Keratinocyte (primary cell): ENCODE measurements at regions not wholly inside any gene's neighbourhood (a gene's known extent, or its start where the extent isn't known, plus 50 kb on each side); places are given as distances from the start of the nearest gene placed in this dataset.

Experiments used
- DNase-seq: peaks from one replicate; pipeline ENCODE4 v3.0.0-alpha.2; 2011; ENCODE audit warnings: low read depth, missing footprints, low spot score
- FAIRE-seq: peaks from 2 replicates; lab custom pipeline; 2011; peaks lifted over from hg19 to GRCh38; lab: Jason Lieb, UNC
- H2AFZ ChIP-seq: 2 replicates; pipeline ENCODE4 v1.6.0; 2012; ENCODE audit warnings: low read length, control low read depth, inconsistent platforms; ENCODE audit not compliant: control insufficient read depth
- H3K27ac ChIP-seq: 2 replicates; pipeline ENCODE4 v1.5.1; 2011; ENCODE audit warnings: low read length; ENCODE audit not compliant: control insufficient read depth, insufficient read depth
- H3K27me3 ChIP-seq: 3 replicates; pipeline ENCODE4 v1.6.0; 2011; ENCODE audit warnings: low read length; ENCODE audit not compliant: control insufficient read depth, insufficient read depth; ENCODE audit errors: extremely low read depth
- H3K36me3 ChIP-seq, 2 experiments: 2 replicates in 1 of 2; 3 replicates in 1 of 2; pipeline ENCODE4 v1.5.1; 2011; ENCODE audit warnings: low read length in 2 of 2, mild to moderate bottlenecking in 1 of 2; ENCODE audit not compliant: control insufficient read depth in 2 of 2, insufficient read depth in 2 of 2; ENCODE audit errors: extremely low read depth in 1 of 2
- H3K4me1 ChIP-seq: 3 replicates; pipeline ENCODE4 v1.5.1; 2011; ENCODE audit warnings: low read length; ENCODE audit not compliant: control insufficient read depth, insufficient read depth; ENCODE audit errors: extremely low read depth
- H3K4me2 ChIP-seq: 3 replicates; pipeline ENCODE4 v1.6.0; 2011; ENCODE audit warnings: low read depth, low read length; ENCODE audit not compliant: control insufficient read depth, insufficient read depth; ENCODE audit errors: extremely low read depth
- H3K4me3 ChIP-seq, 3 experiments: fragments of 200-600 bp in 1 of 3; sonication (generic) in 1 of 3; 2 replicates in 2 of 3; 3 replicates in 1 of 3; pipeline ENCODE4 v1.5.1; 2011 to 2016; ENCODE audit warnings: low read length in 3 of 3, mild to moderate bottlenecking in 3 of 3, control low read depth in 2 of 3, inconsistent platforms in 1 of 3, low read depth in 1 of 3, mixed read lengths in 1 of 3, mixed run types in 1 of 3, moderate library complexity in 1 of 3; ENCODE audit not compliant: control insufficient read depth in 2 of 3, insufficient read depth in 2 of 3; ENCODE audit errors: extremely low read depth in 1 of 3
- H3K79me2 ChIP-seq: 2 replicates; pipeline ENCODE4 v1.6.0; 2012; ENCODE audit warnings: low read length; ENCODE audit not compliant: control insufficient read depth, insufficient read depth
- H3K9ac ChIP-seq: 3 replicates; pipeline ENCODE4 v1.6.0; 2011; ENCODE audit warnings: low read length; ENCODE audit not compliant: control insufficient read depth, insufficient read depth; ENCODE audit errors: extremely low read depth
- H3K9me1 ChIP-seq: 3 replicates; pipeline ENCODE4 v1.6.0; 2011; ENCODE audit warnings: low read length; ENCODE audit not compliant: control insufficient read depth, insufficient read depth; ENCODE audit errors: extremely low read depth
- H3K9me3 ChIP-seq: 2 replicates; pipeline ENCODE4 v1.5.1; 2012; ENCODE audit warnings: low read depth, low read length; ENCODE audit not compliant: control insufficient read depth
- H4K20me1 ChIP-seq: 3 replicates; pipeline ENCODE4 v1.6.0; 2011; ENCODE audit warnings: low read length; ENCODE audit not compliant: control insufficient read depth, insufficient read depth; ENCODE audit errors: extremely low read depth
- EZH2 ChIP-seq: IDR thresholded peaks from one replicate; pipeline ENCODE4 v1.6.1; 2012; ENCODE audit warnings: inconsistent platforms, mild to moderate bottlenecking, low read length, moderate library complexity
- dilution Hi-C: fragments of 300-500 bp; cut with MboI; formaldehyde crosslinking; loops from one replicate; pipeline ENCODE4 v1.7.0; 2020; ENCODE audit warnings: low sequenced_read_pairs; ENCODE audit not compliant: extremely low pct_ligation_motif_present
- TF ChIP-seq, protein P1 (sequence below), 3 experiments: IDR thresholded peaks in 1 of 3; conservative IDR thresholded peaks in 1 of 3; optimal IDR thresholded peaks in 1 of 3; 2 replicates in 2 of 3; 3 replicates in 1 of 3; pipeline versions ENCODE3 to v1.5.1; 2011; ENCODE audit warnings: low read length in 3 of 3, mild to moderate bottlenecking in 3 of 3, moderate library complexity in 2 of 3, control low read depth in 1 of 3, inconsistent platforms in 1 of 3; ENCODE audit not compliant: insufficient read depth in 2 of 3; ENCODE audit errors: extremely low read depth in 1 of 3

DNA sequence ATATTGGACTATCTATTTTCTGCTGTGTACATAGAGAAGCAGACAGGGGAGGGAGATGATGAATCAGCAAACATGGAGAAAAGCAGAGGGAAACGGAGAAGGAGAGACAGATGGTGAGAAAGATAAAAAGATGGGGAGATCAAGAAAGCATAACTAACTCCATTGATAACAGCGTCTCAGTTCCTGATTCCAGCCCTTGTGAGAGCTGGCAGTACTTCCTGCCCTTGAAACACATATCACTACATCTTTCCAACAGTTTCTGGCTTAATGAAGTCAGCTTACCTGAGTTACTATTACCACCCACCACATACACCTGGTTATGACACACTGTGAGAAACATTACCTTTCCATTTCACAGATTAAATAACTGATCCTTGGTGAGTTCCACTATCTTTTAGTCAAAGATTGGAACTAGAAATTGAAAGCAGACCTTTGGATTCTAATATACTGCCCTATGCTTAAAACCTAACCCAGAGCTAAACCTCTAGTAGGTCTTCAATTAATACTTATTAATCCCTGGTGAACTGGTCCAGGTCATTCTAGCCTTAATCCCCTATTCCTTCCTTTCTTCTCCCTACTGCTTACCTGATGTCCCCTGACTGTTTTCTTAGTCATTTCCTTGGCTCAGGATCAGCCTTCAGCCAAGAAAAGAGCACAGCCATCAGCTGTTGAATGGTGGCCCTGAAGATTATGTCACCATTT lies 346.6 kb upstream of the CCL2 start:
- Histone ChIP-seq H4K20me1 (no peaks in the 10 kb centered on the region), H3K36me3 (no peaks in the 10 kb centered on the region), H3K27me3 (no peaks in the 10 kb centered on the region), H3K27ac (no peak overlapping the region), H3K4me3 (no peak overlapping the region), H3K4me2 (no peak overlapping the region), H3K9ac (no peak overlapping the region), H2AFZ (no peak overlapping the region), H3K79me2 (no peaks in the 10 kb centered on the region), H3K9me3 (no peaks in the 10 kb centered on the region), H3K4me1 (no peaks in the 10 kb centered on the region), H3K9me1 (no peaks in the 10 kb centered on the region)
- FAIRE-seq (no peak), DNase-seq (no peak)
- TF ChIP-seq, protein P1, sequence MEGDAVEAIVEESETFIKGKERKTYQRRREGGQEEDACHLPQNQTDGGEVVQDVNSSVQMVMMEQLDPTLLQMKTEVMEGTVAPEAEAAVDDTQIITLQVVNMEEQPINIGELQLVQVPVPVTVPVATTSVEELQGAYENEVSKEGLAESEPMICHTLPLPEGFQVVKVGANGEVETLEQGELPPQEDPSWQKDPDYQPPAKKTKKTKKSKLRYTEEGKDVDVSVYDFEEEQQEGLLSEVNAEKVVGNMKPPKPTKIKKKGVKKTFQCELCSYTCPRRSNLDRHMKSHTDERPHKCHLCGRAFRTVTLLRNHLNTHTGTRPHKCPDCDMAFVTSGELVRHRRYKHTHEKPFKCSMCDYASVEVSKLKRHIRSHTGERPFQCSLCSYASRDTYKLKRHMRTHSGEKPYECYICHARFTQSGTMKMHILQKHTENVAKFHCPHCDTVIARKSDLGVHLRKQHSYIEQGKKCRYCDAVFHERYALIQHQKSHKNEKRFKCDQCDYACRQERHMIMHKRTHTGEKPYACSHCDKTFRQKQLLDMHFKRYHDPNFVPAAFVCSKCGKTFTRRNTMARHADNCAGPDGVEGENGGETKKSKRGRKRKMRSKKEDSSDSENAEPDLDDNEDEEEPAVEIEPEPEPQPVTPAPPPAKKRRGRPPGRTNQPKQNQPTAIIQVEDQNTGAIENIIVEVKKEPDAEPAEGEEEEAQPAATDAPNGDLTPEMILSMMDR (optimal IDR thresholded peaks at IDR 0.05 in 1 of 3, IDR thresholded peaks at IDR 0.05 in 1 of 3, conservative IDR thresholded peaks at IDR 0.05 in 1 of 3; ENCODE audit: extremely low read depth in 1 of 3, insufficient read depth in 2 of 3, low read length in 3 of 3) = no peak
- dilution Hi-C loops = no loop called here

DNA sequence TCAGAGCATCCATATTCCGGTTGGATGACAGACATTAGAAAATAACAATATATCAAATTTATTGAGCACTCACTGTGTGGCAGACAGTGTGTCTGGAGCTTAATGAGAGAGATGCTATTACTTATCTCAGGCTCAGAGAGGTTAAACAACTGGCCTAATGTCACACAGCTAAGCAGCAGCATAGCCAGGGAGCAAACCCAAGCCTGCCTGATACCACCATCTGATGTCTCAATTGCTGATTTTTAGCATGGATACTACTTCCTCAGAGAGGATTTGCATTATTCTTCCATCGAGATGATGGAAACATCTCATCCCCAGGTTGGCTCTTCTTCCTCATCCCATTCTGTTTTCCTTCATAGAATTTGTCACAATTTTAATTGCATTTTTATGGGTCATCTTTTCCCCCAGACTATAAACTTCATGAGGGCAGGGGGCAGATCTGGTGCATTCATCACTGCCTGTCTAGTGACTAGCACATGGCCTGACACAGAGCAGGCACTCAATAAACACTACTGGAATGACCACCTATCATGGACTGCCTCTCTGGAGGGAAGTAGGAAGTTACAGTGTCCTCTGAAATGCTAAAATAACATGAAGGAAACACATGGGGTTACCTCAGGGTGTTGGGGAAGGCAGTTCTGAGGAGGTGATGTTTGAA lies 344.8 kb upstream of the CCL2 start:
- no peak overlapping the region for H3K9ac ChIP-seq
- FAIRE-seq = no peak
- H3K27me3 ChIP-seq = no peaks in the 10 kb centered on the region
- no peaks in the 10 kb centered on the region for H3K79me2 ChIP-seq
- H3K4me2 ChIP-seq = no peak overlapping the region
- no peaks in the 10 kb centered on the region for H3K9me1 ChIP-seq
- TF ChIP-seq, protein P1 (optimal IDR thresholded peaks at IDR 0.05 in 1 of 3, IDR thresholded peaks at IDR 0.05 in 1 of 3, conservative IDR thresholded peaks at IDR 0.05 in 1 of 3; ENCODE audit: extremely low read depth in 1 of 3, insufficient read depth in 2 of 3, low read length in 3 of 3) = no peak
- TF ChIP-seq EZH2 = no peak
- no peaks in the 10 kb centered on the region for H4K20me1 ChIP-seq
- H2AFZ ChIP-seq = no peak overlapping the region
- no peaks in the 10 kb centered on the region for H3K36me3 ChIP-seq
- dilution Hi-C loops = no loop called here
- no peak overlapping the region for H3K4me3 ChIP-seq
- H3K9me3 ChIP-seq = no peaks in the 10 kb centered on the region
- H3K27ac ChIP-seq = no peak overlapping the region
- no peak for DNase-seq
- no peaks in the 10 kb centered on the region for H3K4me1 ChIP-seq
